H1 (cell line): ENCODE measurements at regions not wholly inside any gene's neighbourhood (a gene's known extent, or its start where the extent isn't known, plus 50 kb on each side); places are given as distances from the start of the nearest gene placed in this dataset.

ENCODE experiments used
- CTCF ChIA-PET: fragments of 300-600 bp; sonication (Branson Sonifier 250); formaldehyde crosslinking; loops from one replicate; lab custom pipeline; 2021; ENCODE audit not compliant: partially characterized antibody; lab: Charles Lee
- POLR2A ChIA-PET: fragments of 300-600 bp; sonication (Branson Sonifier 250); formaldehyde crosslinking; loops from one replicate; lab custom pipeline; 2021; ENCODE audit warnings: inconsistent platforms; ENCODE audit not compliant: partially characterized antibody; lab: Charles Lee
- DNase-seq, 2 experiments: peaks; one replicate each; pipeline versions ENCODE4 v3.0.0 to v3.0.0-alpha.2; 2010 to 2022; ENCODE audit warnings: low spot score in 2 of 2, low read depth in 1 of 2, mixed read lengths in 1 of 2
- FAIRE-seq: peaks from 2 replicates; lab custom pipeline; 2011; peaks lifted over from hg19 to GRCh38; lab: Jason Lieb, UNC
- H2AFZ ChIP-seq: 2 replicates; pipeline ENCODE4 v1.8.1; 2012; ENCODE audit warnings: low read length, inconsistent platforms
- H2AK5ac ChIP-seq: 2 replicates; pipeline ENCODE4 v1.6.1; 2013; ENCODE audit warnings: low read depth, low read length
- H2BK120ac ChIP-seq: replicated peaks from 2 replicates; pipeline ENCODE3; 2013; ENCODE audit warnings: low read depth, low read length, inconsistent platforms
- H2BK12ac ChIP-seq: 2 replicates; pipeline ENCODE4 v1.6.1; 2013; ENCODE audit warnings: low read depth, low read length
- H2BK15ac ChIP-seq: 2 replicates; pipeline ENCODE4 v1.6.1; 2013; ENCODE audit warnings: low read length
- H2BK20ac ChIP-seq: 2 replicates; pipeline ENCODE4 v1.6.1; 2013; ENCODE audit warnings: low read length
- H2BK5ac ChIP-seq: 2 replicates; pipeline ENCODE4 v1.6.1; 2013; ENCODE audit warnings: low read depth, low read length
- H3K14ac ChIP-seq: 2 replicates; pipeline ENCODE4 v1.6.1; 2013; ENCODE audit warnings: inconsistent platforms; ENCODE audit not compliant: insufficient read length
- H3K18ac ChIP-seq: 2 replicates; pipeline ENCODE4 v1.6.1; 2013; ENCODE audit warnings: low read length; ENCODE audit errors: extremely low read depth
- H3K23ac ChIP-seq: 2 replicates; pipeline ENCODE4 v1.6.1; 2013; ENCODE audit warnings: inconsistent platforms; ENCODE audit not compliant: insufficient read length
- H3K23me2 ChIP-seq: 2 replicates; pipeline ENCODE4 v1.6.1; 2013; ENCODE audit warnings: low read depth, low read length
- H3K27ac ChIP-seq: 2 replicates; pipeline ENCODE4 v1.6.1; 2011; ENCODE audit warnings: low read depth, low read length, inconsistent platforms
- H3K27me3 ChIP-seq, 4 experiments: replicated peaks in 1 of 4; 1 replicate in 1 of 4; 2 replicates in 3 of 4; pipeline versions ENCODE4 v1.6.1 to v1.8.1; 2011 to 2013; ENCODE audit warnings: low read length in 3 of 4, mild to moderate bottlenecking in 3 of 4, inconsistent platforms in 2 of 4, mixed read lengths in 2 of 4, moderate library complexity in 1 of 4; ENCODE audit not compliant: control insufficient read depth in 3 of 4, insufficient read depth in 3 of 4; ENCODE audit errors: extremely low read depth in 1 of 4
- H3K36me3 ChIP-seq, 4 experiments: 2 replicates each; pipeline versions ENCODE4 v1.6.1 to v1.8.1; 2011 to 2013; ENCODE audit warnings: mild to moderate bottlenecking in 4 of 4, low read length in 3 of 4, moderate library complexity in 2 of 4, control low read depth in 1 of 4, inconsistent platforms in 1 of 4; ENCODE audit not compliant: insufficient read depth in 4 of 4, control insufficient read depth in 2 of 4
- H3K4ac ChIP-seq: replicated peaks from 2 replicates; pipeline ENCODE3; 2013; ENCODE audit warnings: low read length, low read depth, mixed read lengths, inconsistent platforms; ENCODE audit not compliant: insufficient read length
- H3K4me1 ChIP-seq, 4 experiments: replicated peaks in 1 of 4; 1 replicate in 1 of 4; 2 replicates in 3 of 4; pipeline versions ENCODE4 v1.6.1 to v1.8.1; 2011 to 2013; ENCODE audit warnings: low read length in 3 of 4, inconsistent platforms in 2 of 4, mixed read lengths in 1 of 4; ENCODE audit not compliant: insufficient read depth in 4 of 4, control insufficient read depth in 3 of 4
- H3K4me2 ChIP-seq, 2 experiments: 2 replicates each; pipeline versions ENCODE4 v1.6.1 to v1.8.1; 2011 to 2013; ENCODE audit warnings: low read depth in 2 of 2, low read length in 2 of 2, control low read depth in 1 of 2, inconsistent platforms in 1 of 2, mild to moderate bottlenecking in 1 of 2; ENCODE audit not compliant: insufficient read depth in 1 of 2
- H3K4me3 ChIP-seq, 4 experiments: fragments of 200-600, 300-600 bp in 1 of 4; sonication (generic), shearing (Covaris generic), sonication (Bioruptor Twin) in 1 of 4; 2 replicates each; pipeline versions ENCODE4 v1.5.1 to v1.8.1; 2011 to 2016; ENCODE audit warnings: low read length in 4 of 4, low read depth in 3 of 4, control low read depth in 2 of 4, inconsistent platforms in 2 of 4, mild to moderate bottlenecking in 2 of 4, mixed read lengths in 1 of 4, moderate library complexity in 1 of 4; ENCODE audit not compliant: insufficient read depth in 2 of 4; ENCODE audit errors: extremely low read depth in 1 of 4
- H3K56ac ChIP-seq: replicated peaks from 2 replicates; pipeline ENCODE3; 2013; ENCODE audit warnings: low read depth, mild to moderate bottlenecking, mixed read lengths, low read length, inconsistent platforms; ENCODE audit not compliant: insufficient read length
- H3K79me1 ChIP-seq: 2 replicates; pipeline ENCODE4 v1.6.1; 2013; ENCODE audit warnings: low read depth, low read length, control low read depth
- H3K79me2 ChIP-seq, 2 experiments: 2 replicates each; pipeline versions ENCODE4 v1.6.1 to v1.8.1; 2012 to 2013; ENCODE audit warnings: low read length in 2 of 2, mild to moderate bottlenecking in 2 of 2, inconsistent platforms in 1 of 2; ENCODE audit not compliant: insufficient read depth in 2 of 2, control insufficient read depth in 1 of 2
- H3K9ac ChIP-seq, 4 experiments: replicated peaks in 1 of 4; 1 replicate in 1 of 4; 2 replicates in 3 of 4; pipeline versions ENCODE4 v1.6.1 to v1.8.1; 2011 to 2013; ENCODE audit warnings: low read depth in 3 of 4, low read length in 3 of 4, control low read depth in 2 of 4, mild to moderate bottlenecking in 2 of 4, moderate library complexity in 2 of 4, inconsistent platforms in 1 of 4; ENCODE audit errors: extremely low read depth in 1 of 4
- H3K9me3 ChIP-seq, 2 experiments: 2 replicates each; pipeline versions ENCODE4 v1.6.1 to v1.8.1; 2012 to 2013; ENCODE audit warnings: mild to moderate bottlenecking in 2 of 2, moderate library complexity in 2 of 2, control low read depth in 1 of 2, inconsistent platforms in 1 of 2, low read depth in 1 of 2, low read length in 1 of 2, mixed read lengths in 1 of 2; ENCODE audit not compliant: insufficient read depth in 2 of 2
- H4K20me1 ChIP-seq, 2 experiments: replicated peaks in 1 of 2; 2 replicates each; pipeline versions ENCODE3 to v1.8.1; 2011 to 2013; ENCODE audit warnings: inconsistent platforms in 2 of 2, low read length in 2 of 2, mild to moderate bottlenecking in 1 of 2; ENCODE audit not compliant: insufficient read depth in 2 of 2, control insufficient read depth in 1 of 2
- H4K5ac ChIP-seq: 2 replicates; pipeline ENCODE4 v1.6.1; 2013; ENCODE audit warnings: low read length, low read depth, mixed read lengths, inconsistent platforms; ENCODE audit not compliant: insufficient read length
- H4K8ac ChIP-seq: 2 replicates; pipeline ENCODE4 v1.8.0; 2013; ENCODE audit warnings: mild to moderate bottlenecking, moderate library complexity, low read length, inconsistent platforms; ENCODE audit not compliant: insufficient read depth; ENCODE audit errors: extremely low read depth
- H4K91ac ChIP-seq: replicated peaks from 2 replicates; pipeline ENCODE3; 2013; ENCODE audit warnings: low read length, mixed read lengths, inconsistent platforms; ENCODE audit not compliant: insufficient read length
- ASH2L ChIP-seq: fragments of 200-600, 300-600 bp; sonication (generic); IDR thresholded peaks from one replicate; pipeline ENCODE4 v1.7.1; 2017; ENCODE audit warnings: low read length
- BACH1 ChIP-seq: IDR thresholded peaks from 2 replicates; pipeline ENCODE4 v1.6.1; 2012; ENCODE audit warnings: low read length, improper control_type of control experiment
- BRCA1 ChIP-seq: IDR thresholded peaks from 2 replicates; pipeline ENCODE4 v1.6.1; 2012; ENCODE audit warnings: low read depth, low read length, improper control_type of control experiment
- CHD1 ChIP-seq: IDR thresholded peaks from 2 replicates; pipeline ENCODE4 v1.6.1; 2012; ENCODE audit warnings: low read depth, low read length, improper control_type of control experiment
- CTBP2 ChIP-seq: IDR thresholded peaks from 2 replicates; pipeline ENCODE4 v1.7.0; 2011; ENCODE audit warnings: borderline replicate concordance, mild to moderate bottlenecking, moderate library complexity, mixed read lengths, low read length; ENCODE audit not compliant: insufficient read depth, insufficient read length
- KDM5A ChIP-seq: fragments of 200-600 bp; IDR thresholded peaks from 2 replicates; pipeline ENCODE4 v1.7.1; 2012; ENCODE audit warnings: mild to moderate bottlenecking, low read length, inconsistent platforms, mixed read lengths
- NRF1 ChIP-seq: IDR thresholded peaks from 2 replicates; pipeline ENCODE4 v1.6.1; 2011; ENCODE audit warnings: mild to moderate bottlenecking, low read depth, low read length, improper control_type of control experiment
- POLR2A ChIP-seq, 2 experiments: IDR thresholded peaks; 1 replicate in 1 of 2; 2 replicates in 1 of 2; pipeline ENCODE4 v1.6.1; 2011; ENCODE audit warnings: low read depth in 2 of 2, low read length in 2 of 2, mild to moderate bottlenecking in 2 of 2; ENCODE audit errors: control extremely low read depth in 1 of 2
- POLR2AphosphoS5 ChIP-seq: IDR thresholded peaks from 2 replicates; pipeline ENCODE4 v1.6.1; 2011; ENCODE audit warnings: low read depth, low read length
- RBBP5 ChIP-seq: IDR thresholded peaks from 2 replicates; pipeline ENCODE4 v1.7.1; 2012; ENCODE audit warnings: low read depth, mild to moderate bottlenecking, inconsistent platforms, low read length, moderate library complexity, borderline replicate concordance
- SP2 ChIP-seq: IDR thresholded peaks from 2 replicates; pipeline ENCODE4 v1.6.1; 2012; ENCODE audit warnings: mild to moderate bottlenecking, low read length, inconsistent platforms
- SP4 ChIP-seq: IDR thresholded peaks from 2 replicates; pipeline ENCODE4 v1.6.1; 2012; ENCODE audit warnings: low read length, inconsistent platforms
- TAF1 ChIP-seq: IDR thresholded peaks from 2 replicates; pipeline ENCODE4 v1.6.1; 2011; ENCODE audit warnings: mild to moderate bottlenecking, low read depth, low read length
- TCF12 ChIP-seq: IDR thresholded peaks from 2 replicates; pipeline ENCODE4 v1.6.1; 2011; ENCODE audit warnings: low read depth, mild to moderate bottlenecking, low read length
- TEAD4 ChIP-seq: IDR thresholded peaks from 2 replicates; pipeline ENCODE4 v1.6.1; 2012; ENCODE audit warnings: low read depth, low read length, inconsistent platforms, mixed read lengths
- TF ChIP-seq, protein P1 (sequence below): IDR thresholded peaks from 2 replicates; pipeline ENCODE4 v1.6.1; 2012; ENCODE audit warnings: inconsistent platforms

DNA sequence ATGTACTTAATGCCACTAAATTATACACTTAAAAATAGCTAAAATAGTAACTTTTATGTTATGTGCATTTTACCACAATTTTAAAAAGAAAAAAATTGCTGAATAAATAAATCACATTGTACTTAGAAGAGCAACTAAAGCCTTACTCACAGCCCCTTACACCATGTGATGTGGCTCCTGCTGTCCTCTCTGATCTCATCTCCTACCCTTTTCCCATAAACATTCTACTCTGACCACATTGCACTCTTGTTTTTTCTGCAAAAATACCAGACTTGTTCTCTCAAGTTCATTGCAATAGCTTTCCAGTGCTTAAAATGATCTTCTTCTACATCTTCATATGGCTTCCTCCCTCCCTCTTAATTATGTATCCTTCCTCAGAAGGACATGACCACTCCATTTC is 268.4 kb downstream of the ELAVL2 start:
- no peak overlapping the region for H3K4ac ChIP-seq
- H3K79me2 ChIP-seq: no peaks in the 10 kb centered on the region
- no peak overlapping the region for H2BK15ac ChIP-seq
- no peak overlapping the region for H3K14ac ChIP-seq
- CTCF ChIA-PET: no interaction called here
- no peak overlapping the region for H3K18ac ChIP-seq
- no peaks in the 10 kb centered on the region for H3K23me2 ChIP-seq
- H3K4me2 ChIP-seq: no peak overlapping the region
- no peak overlapping the region for H2BK12ac ChIP-seq
- H3K4me3 ChIP-seq: no peak overlapping the region
- H3K9ac ChIP-seq: no peak overlapping the region
- no peak overlapping the region for H4K91ac ChIP-seq
- no peak overlapping the region for H3K27ac ChIP-seq
- H2AFZ ChIP-seq: no peak overlapping the region
- H2BK120ac ChIP-seq: no peak overlapping the region
- no peaks in the 10 kb centered on the region for H3K27me3 ChIP-seq
- TF ChIP-seq KDM5A (no peak), TEAD4 (no peak), BRCA1 (no peak), CTBP2 (no peak), POLR2AphosphoS5 (no peak), RBBP5 (no peak), TAF1 (no peak), CHD1 (no peak), BACH1 (no peak), NRF1 (no peak), SP2 (no peak), TCF12 (no peak), ASH2L (no peak), SP4 (no peak), POLR2A (IDR thresholded peaks at IDR 0.05; ENCODE audit: control extremely low read depth in 1 of 2, low read depth in 2 of 2, low read length in 2 of 2) (no peak)
- TF ChIP-seq, protein P1, sequence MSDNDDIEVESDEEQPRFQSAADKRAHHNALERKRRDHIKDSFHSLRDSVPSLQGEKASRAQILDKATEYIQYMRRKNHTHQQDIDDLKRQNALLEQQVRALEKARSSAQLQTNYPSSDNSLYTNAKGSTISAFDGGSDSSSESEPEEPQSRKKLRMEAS: no peak
- H4K8ac ChIP-seq: no peak overlapping the region
- FAIRE-seq: no peak
- no peaks in the 10 kb centered on the region for H3K79me1 ChIP-seq
- no peaks in the 10 kb centered on the region for H3K9me3 ChIP-seq
- POLR2A ChIA-PET: interaction anchor here (2.3 kb wide), 1 partner anchor 13 kb away, joined by 5 read pairs; no protein-coding TSS in a partner anchor
- no peak overlapping the region for H2AK5ac ChIP-seq
- no peak overlapping the region for H3K56ac ChIP-seq
- no peak overlapping the region for H2BK5ac ChIP-seq
- no peak overlapping the region for H4K5ac ChIP-seq
- no peak overlapping the region for H3K23ac ChIP-seq
- H3K36me3 ChIP-seq: no peaks in the 10 kb centered on the region
- H4K20me1 ChIP-seq: no peaks in the 10 kb centered on the region
- peaks cover 0 to 11% (median 5%) of the 10 kb centered on the region in 4 experiments; a peak in 3 of 7 replicates for H3K4me1 ChIP-seq
- DNase-seq: no peak
- no peak overlapping the region for H2BK20ac ChIP-seq
